Peyer's patch (tissue), 4 donors: ENCODE measurements at regions not wholly inside any gene's neighbourhood (a gene's known extent, or its start where the extent isn't known, plus 50 kb on each side); places are given as distances from the start of the nearest gene placed in this dataset.
"Not testable (repeated sequence)": the region's sequence is repeated elsewhere in the genome, so short reads cannot be mapped to it uniquely, and the experiment has no call there.

Source experiments
- DNase-seq, 3 donors: peaks; one replicate each; pipeline ENCODE4 v3.0.0-alpha.2; 2017 to 2019
- H3K27ac ChIP-seq, 4 donors: fragments of 200-600 bp; sonication (generic); one replicate each; pipeline ENCODE4 v1.5.1; 2016 to 2019
- H3K27me3 ChIP-seq, 2 donors: fragments of 200-600 bp; sonication (generic); one replicate each; pipeline ENCODE4 v1.5.1; 2019
- H3K36me3 ChIP-seq, 3 donors: fragments of 200-600 bp; sonication (generic); one replicate each; pipeline ENCODE4 v1.5.1; 2016 to 2019
- H3K4me1 ChIP-seq, 4 donors: fragments of 200-600 bp; sonication (generic); one replicate each; pipeline ENCODE4 v1.5.1; 2016 to 2019
- H3K4me3 ChIP-seq, 4 donors: fragments of 200-600 bp; sonication (generic); 1 replicate in 3 of 4; 2 replicates in 1 of 4; pipeline ENCODE4 v1.5.1; 2016 to 2019; ENCODE audit warnings: mild to moderate bottlenecking in 1 of 4
- H3K9me3 ChIP-seq, 4 donors: fragments of 200-600 bp; sonication (generic); one replicate each; pipeline ENCODE4 v1.5.1; 2016 to 2019; ENCODE audit warnings: mild to moderate bottlenecking in 1 of 4
- CTCF ChIP-seq, 6 experiments: fragments of 450-650 bp in 4 of 6; fragments of 200-600 bp in 2 of 6; sonication (generic) in 1 of 6; IDR thresholded peaks; one replicate each; pipeline ENCODE4 v1.5.1; 2017 to 2019; ENCODE audit warnings: antibody characterized with exemption in 6 of 6, mild to moderate bottlenecking in 3 of 6, moderate library complexity in 1 of 6
- POLR2A ChIP-seq, 2 donors: fragments of 450-650 bp; IDR thresholded peaks; one replicate each; pipeline ENCODE4 v1.5.1; 2017; ENCODE audit warnings: antibody characterized with exemption in 2 of 2, mild to moderate bottlenecking in 2 of 2, moderate library complexity in 2 of 2

GRCh38 chr14:97143011-97143410 lies 345.8 kb downstream of the VRK1 start:
- no peaks in the 10 kb centered on the region for H3K4me1 ChIP-seq
- TF ChIP-seq CTCF (IDR thresholded peaks at IDR 0.05) (no peak), POLR2A (IDR thresholded peaks at IDR 0.05) (no peak)
- H3K27ac ChIP-seq, result no peak overlapping the region
- no peak overlapping the region for H3K4me3 ChIP-seq
- DNase-seq, result no peak
- H3K27me3 ChIP-seq, result no peaks in the 10 kb centered on the region
- H3K9me3 ChIP-seq, result no peaks in the 10 kb centered on the region
- no peaks in the 10 kb centered on the region for H3K36me3 ChIP-seq

GRCh38 chr14:97143456-97143855 lies 346.3 kb downstream of the VRK1 start:
- H3K27me3 ChIP-seq, result no peaks in the 10 kb centered on the region
- no peak for DNase-seq
- H3K36me3 ChIP-seq, result no peaks in the 10 kb centered on the region
- TF ChIP-seq POLR2A (IDR thresholded peaks at IDR 0.05), result no peak
- TF ChIP-seq CTCF (IDR thresholded peaks at IDR 0.05), result no peak
- H3K27ac ChIP-seq, result no peak overlapping the region
- H3K9me3 ChIP-seq, result no peaks in the 10 kb centered on the region
- no peaks in the 10 kb centered on the region for H3K4me1 ChIP-seq
- no peak overlapping the region for H3K4me3 ChIP-seq

- H3K4me3 ChIP-seq, H3K27me3 ChIP-seq, H3K4me1 ChIP-seq, DNase-seq, H3K9me3 ChIP-seq, H3K27ac ChIP-seq, H3K36me3 ChIP-seq: not testable (repeated sequence)
Measured at GRCh38 chr14:97148021-97148420, 350.8 kb downstream of the VRK1 start.

GRCh38 chr14:97149775-97150174 lies 352.6 kb downstream of the VRK1 start:
- H3K4me1 ChIP-seq, result no peaks in the 10 kb centered on the region
- no peaks in the 10 kb centered on the region for H3K9me3 ChIP-seq
- DNase-seq, result no peak
- H3K27ac ChIP-seq, result no peak overlapping the region
- no peak overlapping the region for H3K4me3 ChIP-seq
- H3K36me3 ChIP-seq, result no peaks in the 10 kb centered on the region
- TF ChIP-seq CTCF (IDR thresholded peaks at IDR 0.05) (no peak), POLR2A (IDR thresholded peaks at IDR 0.05) (no peak)
- no peaks in the 10 kb centered on the region for H3K27me3 ChIP-seq

- Histone ChIP-seq H3K27ac (no peak overlapping the region), H3K4me1 (no peaks in the 10 kb centered on the region), H3K4me3 (no peak overlapping the region), H3K27me3 (no peaks in the 10 kb centered on the region), H3K9me3 (no peaks in the 10 kb centered on the region), H3K36me3 (no peaks in the 10 kb centered on the region)
- no peak for DNase-seq
- TF ChIP-seq CTCF (IDR thresholded peaks at IDR 0.05) (no peak), POLR2A (IDR thresholded peaks at IDR 0.05) (no peak)
Measured at GRCh38 chr14:97153527-97153926, 356.3 kb downstream of the VRK1 start.

GRCh38 chr14:97155320-97155719 lies 358.1 kb downstream of the VRK1 start:
- no peaks in the 10 kb centered on the region for H3K27me3 ChIP-seq

More at GRCh38 chr14:97155320-97155719, 358.1 kb downstream of the VRK1 start:
- Histone ChIP-seq H3K4me3 (no peak overlapping the region), H3K9me3 (peaks cover 0 to 3% (median 0%) of the 10 kb centered on the region in 4 donors), H3K36me3 (no peaks in the 10 kb centered on the region), H3K4me1 (no peaks in the 10 kb centered on the region), H3K27ac (no peak overlapping the region)
- TF ChIP-seq CTCF (IDR thresholded peaks at IDR 0.05), result no peak
- TF ChIP-seq POLR2A (IDR thresholded peaks at IDR 0.05), result no peak
- no peak for DNase-seq
